Stimulated activated CD8-positive, alpha-beta memory T cell treated with anti-CD3 and anti-CD28 coated beads, Interleukin-15, amount 100 ng/mL, for 4 hours (primary cell): ENCODE measurements at regions not wholly inside any gene's neighbourhood (a gene's known extent, or its start where the extent isn't known, plus 50 kb on each side); places are given as distances from the start of the nearest gene placed in this dataset.

ENCODE experiments used
- DNase-seq, 2 donors: peaks; one replicate each; pipeline ENCODE4 v3.0.0-alpha.2; 2020; ENCODE audit warnings: low read depth in 2 of 2

GRCh38 chr4:80124246-80125211, 51.5 kb upstream of the ANTXR2 start:
- no peak for DNase-seq
